Natural killer cell (primary cell): ENCODE measurements at regions not wholly inside any gene's neighbourhood (a gene's known extent, or its start where the extent isn't known, plus 50 kb on each side); places are given as distances from the start of the nearest gene placed in this dataset.
"Not testable (repeated sequence)": the region's sequence is repeated elsewhere in the genome, so short reads cannot be mapped to it uniquely, and the experiment has no call there.

Source experiments
- ATAC-seq, 3 donors: fragments of 150-1000 bp in 2 of 3; fragments of 200-7000 bp in 1 of 3; cut with Tn5 transposase; 1 replicate in 1 of 3; 2 replicates in 2 of 3; pipeline ENCODE4 v1.10.0; 2021; ENCODE audit warnings: mild to moderate bottlenecking in 2 of 3, moderate library complexity in 2 of 3
- DNase-seq, 2 donors: peaks; one replicate each; pipeline versions ENCODE4 v3.0.0 to v3.0.0-alpha.2; 2013 to 2021; ENCODE audit warnings: mixed read lengths in 1 of 2
- H3K27ac ChIP-seq: one replicate; pipeline ENCODE4 v1.5.1; 2013; ENCODE audit warnings: mild to moderate bottlenecking, low read length
- H3K27me3 ChIP-seq: one replicate; pipeline ENCODE4 v1.6.1; 2013; ENCODE audit warnings: low read length; ENCODE audit not compliant: control insufficient read depth, insufficient read depth
- H3K36me3 ChIP-seq: one replicate; pipeline ENCODE4 v1.6.1; 2013; ENCODE audit warnings: low read length; ENCODE audit not compliant: control insufficient read depth, insufficient read depth
- H3K4me1 ChIP-seq: one replicate; pipeline ENCODE4 v1.6.1; 2013; ENCODE audit warnings: low read length; ENCODE audit not compliant: control insufficient read depth, insufficient read depth
- H3K4me3 ChIP-seq: one replicate; pipeline ENCODE4 v1.5.1; 2013; ENCODE audit warnings: low read length
- H3K9me3 ChIP-seq: one replicate; pipeline ENCODE4 v1.6.1; 2013; ENCODE audit warnings: low read length; ENCODE audit not compliant: control insufficient read depth, insufficient read depth
- H3K27ac Mint-ChIP-seq, 2 donors: one replicate each; pipeline ENCODE4 v1.8.0; 2022; ENCODE audit warnings: mild to moderate bottlenecking in 2 of 2, mixed read lengths in 2 of 2, moderate library complexity in 1 of 2
- H3K27me3 Mint-ChIP-seq, 2 donors: one replicate each; pipeline ENCODE4 v1.8.0; 2022; ENCODE audit warnings: low read depth in 2 of 2, mixed read lengths in 2 of 2
- H3K36me3 Mint-ChIP-seq: one replicate; pipeline ENCODE4 v1.8.0; 2022; ENCODE audit warnings: mixed read lengths
- H3K4me1 Mint-ChIP-seq, 2 donors: one replicate each; pipeline ENCODE4 v1.8.0; 2022; ENCODE audit warnings: mixed read lengths in 2 of 2
- H3K4me3 Mint-ChIP-seq: one replicate; pipeline ENCODE4 v1.8.0; 2022; ENCODE audit warnings: mild to moderate bottlenecking, moderate library complexity, mixed read lengths
- H3K9me3 Mint-ChIP-seq, 2 donors: one replicate each; pipeline ENCODE4 v1.8.0; 2022; ENCODE audit warnings: mixed read lengths in 2 of 2
- CTCF ChIP-seq: fragments of 200-600 bp; IDR thresholded peaks from one replicate; pipeline ENCODE4 v1.8.0; 2022; ENCODE audit warnings: antibody characterized with exemption
- WGBS: methylation state at CpG from one replicate; pipeline ENCODE4 v1.1.7; 2013; ENCODE audit warnings: missing lambda C conversion rate; ENCODE audit not compliant: insufficient coverage; 5-methylcytosine and 5-hydroxymethylcytosine counted together
- intact Hi-C: fragments of 100-400 bp; cut with micrococcal nuclease; formaldehyde crosslinking; loops from one replicate; pipeline ENCODE4 v1.14.2; 2022

GRCh38 chr3:69660631-69661030 is 78.6 kb upstream of the MITF start:
- H3K4me3 Mint-ChIP-seq = no peak overlapping the region
- no peaks in the 10 kb centered on the region for H3K27me3 ChIP-seq
- no peak overlapping the region for H3K4me3 ChIP-seq
- DNase-seq (no peak), ATAC-seq (no peak)
- H3K9me3 ChIP-seq = no peaks in the 10 kb centered on the region
- H3K27ac ChIP-seq = no peak overlapping the region
- H3K27ac Mint-ChIP-seq = no peak overlapping the region
- no peaks in the 10 kb centered on the region for H3K27me3 Mint-ChIP-seq
- H3K36me3 ChIP-seq = no peaks in the 10 kb centered on the region
- H3K4me1 ChIP-seq = no peaks in the 10 kb centered on the region
- no peaks in the 10 kb centered on the region for H3K4me1 Mint-ChIP-seq
- H3K9me3 Mint-ChIP-seq = no peaks in the 10 kb centered on the region
- intact Hi-C loops = no loop called here
- WGBS = 96% methylated on average over 36 of the region's 36 CpGs
- TF ChIP-seq CTCF = no peak
- no peaks in the 10 kb centered on the region for H3K36me3 Mint-ChIP-seq

GRCh38 chr3:69659180-69659910 is 79.9 kb upstream of the MITF start:
- Histone ChIP-seq H3K27me3 (no peaks in the 10 kb centered on the region), H3K36me3 (no peaks in the 10 kb centered on the region), H3K27ac (no peak overlapping the region), H3K9me3 (no peaks in the 10 kb centered on the region), H3K4me3 (no peak overlapping the region), H3K4me1 (no peaks in the 10 kb centered on the region)
- TF ChIP-seq CTCF = no peak
- Mint-ChIP-seq H3K9me3 (no peaks in the 10 kb centered on the region), H3K27me3 (no peaks in the 10 kb centered on the region), H3K36me3 (no peaks in the 10 kb centered on the region), H3K27ac (no peak overlapping the region), H3K4me3 (no peak overlapping the region), H3K4me1 (no peaks in the 10 kb centered on the region)
- WGBS = 73% methylated on average over 8 of the region's 9 CpGs
- intact Hi-C loops = no loop called here
- ATAC-seq (no peak), DNase-seq (no peak)

- Histone ChIP-seq H3K27me3 (no peaks in the 10 kb centered on the region), H3K4me1 (no peaks in the 10 kb centered on the region), H3K9me3 (no peaks in the 10 kb centered on the region), H3K4me3 (no peak overlapping the region), H3K36me3 (no peaks in the 10 kb centered on the region), H3K27ac (no peak overlapping the region)
- Mint-ChIP-seq H3K4me3 (no peak overlapping the region), H3K9me3 (no peaks in the 10 kb centered on the region), H3K27me3 (no peaks in the 10 kb centered on the region), H3K4me1 (no peaks in the 10 kb centered on the region), H3K36me3 (no peaks in the 10 kb centered on the region), H3K27ac (no peak overlapping the region)
- no peak for TF ChIP-seq CTCF
- intact Hi-C loops = no loop called here
- ATAC-seq (no peak), DNase-seq (no peak)
- 81% methylated on average over 4 of the region's 4 CpGs for WGBS
Observed at GRCh38 chr3:69658514-69659140, 80.6 kb upstream of the MITF start.

- H3K36me3 ChIP-seq, H3K27ac Mint-ChIP-seq, DNase-seq, H3K36me3 Mint-ChIP-seq, H3K27ac ChIP-seq, H3K4me1 Mint-ChIP-seq, intact Hi-C loops, H3K4me3 Mint-ChIP-seq, H3K9me3 ChIP-seq, H3K9me3 Mint-ChIP-seq, H3K27me3 ChIP-seq, H3K4me3 ChIP-seq, H3K4me1 ChIP-seq, ATAC-seq, H3K27me3 Mint-ChIP-seq: not testable (repeated sequence)
- WGBS = 85% methylated on average over 3 of the region's 3 CpGs
Observed at GRCh38 chr3:69657030-69657429, 82.2 kb upstream of the MITF start.
